ENCODE measurements at regions not wholly inside any gene's neighbourhood (a gene's known extent, or its start where the extent isn't known, plus 50 kb on each side); places are given as distances from the start of the nearest gene placed in this dataset.

GRCh38 chr5:124644582-124644981 is 101.9 kb downstream of the ZNF608 start:
- DNase-seq, result no peak

- DNase-seq, result no peak
Observed at GRCh38 chr5:124644138-124644537, 102.3 kb downstream of the ZNF608 start.

DNA sequence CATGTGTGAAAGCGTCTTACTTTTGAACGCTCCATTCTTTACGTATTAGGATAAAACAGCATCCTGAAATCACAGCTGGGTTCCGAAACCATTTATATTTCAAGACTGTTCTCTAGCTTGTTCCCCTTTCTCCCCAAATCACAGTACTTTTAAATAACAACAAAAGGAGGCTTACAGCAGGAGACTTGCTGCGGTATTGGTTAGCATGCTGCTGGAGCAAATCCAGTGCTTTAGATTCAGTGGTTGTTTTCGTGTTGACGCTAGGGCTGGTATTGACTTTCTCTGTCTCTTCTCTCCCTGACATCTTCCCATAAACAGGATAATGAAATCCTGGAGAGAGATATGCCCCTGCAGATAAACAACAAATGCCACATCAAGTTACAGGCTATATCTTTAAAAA is 103.1 kb downstream of the ZNF608 start:
- no peak for DNase-seq

- DNase-seq, result no peak
Observed at GRCh38 chr5:124642151-124642550, 104.3 kb downstream of the ZNF608 start.

DNA sequence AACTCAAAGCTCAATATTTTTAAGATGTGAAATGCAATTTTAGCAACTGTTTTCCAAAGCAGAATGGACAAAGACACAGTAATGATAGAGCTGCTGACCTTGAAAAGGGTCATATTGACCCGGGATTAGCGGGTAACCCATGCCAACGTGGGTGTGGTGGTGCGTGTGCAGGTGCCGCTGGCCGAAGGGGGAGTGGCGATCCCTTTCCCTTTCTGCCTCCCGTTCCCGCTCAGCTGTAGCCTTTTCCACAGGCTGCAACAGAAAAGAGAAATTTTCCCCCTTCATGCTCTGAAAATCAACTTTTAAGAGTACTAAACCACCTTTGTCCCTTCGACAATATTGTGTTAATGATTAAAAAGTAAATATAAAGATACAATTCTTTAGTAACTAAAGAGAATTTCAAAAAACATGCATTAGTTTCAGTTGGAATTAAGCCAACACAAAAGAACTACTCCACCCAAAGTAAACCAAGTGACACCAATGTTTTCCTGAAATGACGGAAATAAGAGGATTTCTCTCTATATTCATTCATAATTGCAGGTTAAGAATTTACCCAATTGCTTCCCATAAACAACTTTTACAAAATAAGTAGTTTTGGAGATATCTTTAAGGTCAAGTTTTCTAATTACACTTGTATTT is 105.2 kb downstream of the ZNF608 start:
- no peak for DNase-seq

GRCh38 chr5:124639095-124639665 is 107.3 kb downstream of the ZNF608 start:
- DNase-seq, result no peak

DNA sequence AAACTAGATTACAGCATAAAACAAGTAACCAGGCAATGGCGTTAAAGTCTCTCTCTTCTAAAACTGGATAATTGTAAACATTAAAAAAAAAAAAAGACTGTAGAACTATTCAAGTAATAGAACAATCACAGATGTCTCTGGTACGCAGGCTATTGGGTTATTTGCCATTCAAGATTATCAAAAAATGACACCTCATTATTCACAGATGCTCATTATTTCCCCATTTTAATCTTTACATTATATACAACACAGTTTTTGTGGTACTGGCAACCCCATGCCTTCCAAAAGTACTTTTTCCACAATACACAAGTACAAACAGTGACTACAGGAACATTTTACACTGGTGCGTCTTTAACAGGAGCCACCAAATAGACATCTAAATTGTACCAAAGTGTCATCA is 109.4 kb downstream of the ZNF608 start:
- DNase-seq, result no peak

GRCh38 chr5:124634741-124635323 is 111.6 kb downstream of the ZNF608 start:
- DNase-seq, result no peak

GRCh38 chr5:124634228-124634739 is 112.2 kb downstream of the ZNF608 start:
- DNase-seq, result no peak

GRCh38 chr5:124633209-124633608 is 113.2 kb downstream of the ZNF608 start:
- DNase-seq, result no peak

DNA sequence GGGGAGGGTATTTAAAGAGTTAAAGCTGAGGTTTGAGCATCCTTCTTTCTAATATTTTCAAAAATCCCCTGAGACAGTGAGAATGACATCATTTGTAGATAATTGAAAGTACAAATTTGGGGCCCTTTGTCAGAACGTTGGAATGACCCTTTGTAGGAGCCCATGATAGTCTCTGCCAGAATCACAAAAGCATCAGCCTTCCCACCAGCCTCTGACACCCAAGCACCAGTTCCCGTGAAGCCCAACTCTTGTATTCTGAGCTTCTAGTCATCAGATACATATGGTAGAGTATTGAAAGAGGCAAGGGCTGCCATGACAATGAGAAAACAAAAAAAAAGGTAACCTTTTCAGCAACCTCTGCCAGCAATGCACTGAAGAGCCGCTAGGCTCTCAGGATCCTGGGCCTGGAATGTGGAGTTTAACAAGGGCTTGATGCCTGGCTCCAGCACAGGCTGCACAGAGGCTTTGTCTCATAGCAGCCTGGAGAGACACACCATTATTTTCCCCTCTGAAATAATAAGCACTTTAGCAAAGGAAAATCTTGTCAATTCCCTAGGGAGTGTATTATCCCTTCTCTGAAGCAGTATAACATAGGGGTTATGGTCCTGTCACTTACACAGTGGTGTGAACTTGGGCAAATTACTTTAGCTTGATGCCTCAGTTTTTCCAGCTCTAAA is 114.4 kb downstream of the ZNF608 start:
- no peak for DNase-seq

DNA sequence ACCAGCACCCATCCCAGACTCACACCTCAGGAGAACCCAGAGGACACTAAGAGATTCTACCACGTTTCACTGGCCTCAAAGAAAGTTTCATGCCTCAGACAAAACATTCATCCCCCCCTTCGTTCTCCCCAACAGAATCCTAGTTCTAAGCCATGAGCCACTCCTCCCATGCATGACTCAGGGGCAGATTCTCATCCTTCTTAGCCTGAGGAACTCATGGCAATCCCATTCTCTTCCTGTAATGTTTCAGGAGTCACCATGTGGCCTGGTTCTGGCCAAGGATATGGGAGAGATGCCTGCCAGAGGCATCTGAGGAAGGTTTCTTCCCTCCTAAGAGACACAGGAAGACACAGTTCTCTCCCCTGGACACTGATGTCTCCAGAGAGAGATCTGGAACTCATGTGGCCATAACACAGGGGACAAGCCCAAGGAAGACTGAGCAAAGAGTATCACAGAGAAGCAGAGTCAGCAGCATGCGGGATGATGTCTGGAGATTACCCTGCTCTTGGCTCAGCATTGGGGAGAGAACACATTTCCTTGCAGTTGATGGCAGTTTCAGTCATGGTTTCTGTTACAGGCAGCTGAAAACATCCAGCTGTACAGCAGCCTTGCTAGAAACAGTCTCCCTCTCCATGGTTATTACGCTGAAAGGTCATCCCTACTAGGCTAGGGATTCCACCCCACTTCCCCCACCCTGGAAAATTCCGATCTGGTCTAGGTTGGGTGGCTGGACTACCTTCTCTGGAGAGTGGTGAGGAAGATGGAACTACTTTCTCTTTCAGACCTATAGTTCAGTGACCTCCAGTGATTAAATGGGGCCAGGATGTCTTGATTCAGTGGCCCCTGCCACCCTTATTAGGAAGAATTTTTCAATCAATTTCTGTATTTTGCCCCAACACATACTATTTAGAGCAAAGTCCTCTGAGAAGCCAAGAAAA is 115.4 kb downstream of the ZNF608 start:
- no peak for DNase-seq

- no peak for DNase-seq
Observed at GRCh38 chr5:124628721-124629596, 117.5 kb downstream of the ZNF608 start.

DNA sequence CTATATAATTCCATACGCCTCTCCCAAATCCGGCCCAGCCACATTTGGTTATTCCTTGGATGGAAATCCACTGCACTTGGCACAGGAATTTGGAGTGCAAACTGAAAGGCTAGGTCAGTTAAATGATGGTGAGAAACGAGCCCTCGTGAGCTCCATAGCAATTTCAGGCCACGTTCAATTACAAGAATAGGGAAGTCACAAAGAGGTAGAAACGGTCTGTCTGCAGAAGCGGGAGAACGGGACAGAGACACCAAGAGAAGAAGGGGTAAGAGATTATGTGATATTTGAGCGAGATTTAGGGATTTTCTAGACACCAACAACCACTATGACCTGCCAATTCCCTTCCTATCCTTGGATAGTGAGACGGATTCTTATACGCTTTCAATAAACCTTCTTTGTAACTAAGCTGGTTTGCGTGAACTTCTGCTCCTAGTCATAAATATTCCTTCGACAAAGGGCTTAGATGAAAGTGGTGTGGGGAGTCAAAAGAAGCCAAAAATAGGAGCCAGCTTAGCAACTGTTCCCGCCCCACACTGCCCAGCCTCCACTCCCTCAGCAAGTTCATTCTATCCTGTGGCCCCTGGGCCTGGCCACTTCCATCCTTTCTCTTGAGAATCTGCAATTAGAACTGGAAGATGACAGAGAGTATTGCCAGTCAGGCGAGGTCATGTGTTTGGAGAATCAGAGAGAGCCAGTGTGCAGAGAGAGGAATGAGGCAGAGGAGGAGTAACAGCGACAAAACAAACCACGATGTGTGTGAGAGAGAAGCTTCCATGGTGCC is 118.4 kb downstream of the ZNF608 start:
- no peak for DNase-seq

GRCh38 chr5:124626053-124626452 is 120.4 kb downstream of the ZNF608 start:
- no peak for DNase-seq

DNA sequence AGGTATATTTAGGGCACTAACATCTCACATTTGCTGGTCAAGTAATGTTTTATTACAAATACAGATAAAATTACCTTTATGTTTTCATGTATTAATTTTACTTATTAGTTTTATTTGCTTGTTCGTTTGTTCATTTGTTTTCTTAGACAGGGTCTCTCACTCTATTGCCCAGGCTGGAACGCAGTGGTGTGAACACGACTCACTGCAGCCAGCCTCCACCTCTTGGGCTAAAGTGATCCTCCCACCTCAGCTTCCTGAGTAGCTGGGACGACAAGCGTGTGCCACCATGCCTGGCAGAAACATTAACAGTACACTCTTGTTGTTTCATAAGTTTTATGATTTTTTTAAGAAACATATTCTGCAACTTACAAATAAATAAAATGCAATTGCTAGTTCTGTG is 123.2 kb downstream of the ZNF608 start:
- DNase-seq, result no peak

DNA sequence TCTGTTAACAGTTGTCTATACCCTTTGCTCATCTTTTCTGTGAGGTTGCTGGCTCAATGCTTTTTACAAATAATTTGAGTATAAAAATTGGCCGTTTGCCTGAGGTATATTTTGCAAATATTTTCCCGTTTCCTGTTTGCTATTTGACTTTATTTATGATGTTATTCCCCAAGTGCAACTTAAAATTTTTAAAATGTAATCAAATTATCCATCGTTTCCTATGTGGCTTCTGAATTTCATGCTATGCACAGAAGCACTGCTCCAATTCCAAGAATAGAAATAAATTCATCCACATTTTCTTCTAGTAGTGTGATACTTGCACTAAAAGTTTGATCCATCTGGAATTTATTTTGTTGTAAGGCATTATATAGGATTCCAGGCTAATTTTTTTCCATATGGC is 123.6 kb downstream of the ZNF608 start:
- no peak for DNase-seq

GRCh38 chr5:124621279-124621678 is 125.2 kb downstream of the ZNF608 start:
- no peak for DNase-seq

- DNase-seq, result no peak
Observed at GRCh38 chr5:124620743-124621142, 125.7 kb downstream of the ZNF608 start.

- no peak for DNase-seq
Observed at GRCh38 chr5:124619121-124619520, 127.3 kb downstream of the ZNF608 start.

- no peak for DNase-seq
Observed at GRCh38 chr5:124617787-124618186, 128.7 kb downstream of the ZNF608 start.
